Activated CD4-positive, alpha-beta T cell treated with anti-CD3 and anti-CD28 coated beads, Interleukin-2, amount 50 U/mL, for 1 hour (primary cell): ENCODE measurements at regions not wholly inside any gene's neighbourhood (a gene's known extent, or its start where the extent isn't known, plus 50 kb on each side); places are given as distances from the start of the nearest gene placed in this dataset.

ENCODE experiments used
- DNase-seq: peaks from one replicate; pipeline ENCODE4 v3.0.0-alpha.2; 2020

GRCh38 chr22:47797342-47797945 is 1035.0 kb downstream of the TBC1D22A start:
- no peak for DNase-seq

GRCh38 chr22:47796128-47796908 is 1033.9 kb downstream of the TBC1D22A start:
- no peak for DNase-seq

- DNase-seq: no peak
Observed at GRCh38 chr22:47795477-47796127, 1033.2 kb downstream of the TBC1D22A start.

- no peak for DNase-seq
Observed at GRCh38 chr22:47794851-47795250, 1032.4 kb downstream of the TBC1D22A start.

GRCh38 chr22:47793304-47794101 is 1031.1 kb downstream of the TBC1D22A start:
- no peak for DNase-seq

GRCh38 chr22:47789171-47789570 is 1026.7 kb downstream of the TBC1D22A start:
- no peak for DNase-seq

GRCh38 chr22:47788461-47788860 is 1026.0 kb downstream of the TBC1D22A start:
- no peak for DNase-seq

GRCh38 chr22:47787501-47788227 is 1025.2 kb downstream of the TBC1D22A start:
- DNase-seq: no peak

GRCh38 chr22:47786650-47787290 is 1024.3 kb downstream of the TBC1D22A start:
- DNase-seq: no peak

- no peak for DNase-seq
Observed at GRCh38 chr22:47784991-47785390, 1022.5 kb downstream of the TBC1D22A start.

GRCh38 chr22:47784367-47784983 is 1022.0 kb downstream of the TBC1D22A start:
- DNase-seq: no peak

- no peak for DNase-seq
Observed at GRCh38 chr22:47783433-47784366, 1021.2 kb downstream of the TBC1D22A start.

- no peak for DNase-seq
Observed at GRCh38 chr22:47782328-47783075, 1020.1 kb downstream of the TBC1D22A start.

GRCh38 chr22:47781427-47782111 is 1019.1 kb downstream of the TBC1D22A start:
- no peak for DNase-seq

GRCh38 chr22:47781024-47781423 is 1018.6 kb downstream of the TBC1D22A start:
- no peak for DNase-seq

- DNase-seq: no peak
Observed at GRCh38 chr22:47780281-47780875, 1017.9 kb downstream of the TBC1D22A start.

GRCh38 chr22:47779474-47779873 is 1017.0 kb downstream of the TBC1D22A start:
- DNase-seq: no peak

GRCh38 chr22:47778160-47778658 is 1015.8 kb downstream of the TBC1D22A start:
- DNase-seq: no peak
